Stomach (tissue), 8 donors: ENCODE measurements at regions not wholly inside any gene's neighbourhood (a gene's known extent, or its start where the extent isn't known, plus 50 kb on each side); places are given as distances from the start of the nearest gene placed in this dataset.

Experiments used
- DNase-seq, 2 donors: peaks; one replicate each; pipeline versions ENCODE4 v3.0.0 to v3.0.0-alpha.2; 2013 to 2019
- H3K27ac ChIP-seq, 5 donors: fragments of 200-600 bp in 4 of 5; sonication (generic) in 4 of 5; one replicate each; pipeline ENCODE4 v1.5.1; 2013 to 2019; ENCODE audit warnings: mild to moderate bottlenecking in 1 of 5, moderate library complexity in 1 of 5
- H3K27me3 ChIP-seq, 3 donors: fragments of 200-600 bp; sonication (generic); one replicate each; pipeline ENCODE4 v1.5.1; 2017 to 2019; ENCODE audit warnings: mixed run types in 1 of 3
- H3K36me3 ChIP-seq, 4 donors: fragments of 200-600 bp; sonication (generic); 1 replicate in 3 of 4; 2 replicates in 1 of 4; pipeline ENCODE4 v1.5.1; 2016 to 2019
- H3K4me1 ChIP-seq, 4 donors: fragments of 200-600 bp; sonication (generic); one replicate each; pipeline ENCODE4 v1.5.1; 2016 to 2019
- H3K4me3 ChIP-seq, 4 donors: fragments of 200-600 bp; sonication (generic) in 3 of 4; one replicate each; pipeline ENCODE4 v1.5.1; 2016 to 2019; ENCODE audit warnings: mild to moderate bottlenecking in 1 of 4
- H3K9me3 ChIP-seq, 4 donors: fragments of 200-600 bp; sonication (generic); one replicate each; pipeline ENCODE4 v1.5.1; 2016 to 2019
- CTCF ChIP-seq, 7 experiments: fragments of 450-650 bp in 4 of 7; fragments of 200-600 bp in 3 of 7; sonication (generic) in 3 of 7; IDR thresholded peaks; one replicate each; pipeline ENCODE4 v1.5.1; 2016 to 2019; ENCODE audit warnings: antibody characterized with exemption in 7 of 7, control low read depth in 2 of 7, mild to moderate bottlenecking in 1 of 7
- EP300 ChIP-seq: sonication (generic); formaldehyde crosslinking; IDR thresholded peaks from one replicate; pipeline ENCODE4 v1.6.1; 2017; ENCODE audit warnings: antibody characterized with exemption
- POLR2A ChIP-seq, 4 donors: fragments of 450-650 bp; IDR thresholded peaks; one replicate each; pipeline ENCODE4 v1.6.1; 2016; ENCODE audit warnings: antibody characterized with exemption in 4 of 4, control low read depth in 2 of 4, mild to moderate bottlenecking in 1 of 4, moderate library complexity in 1 of 4
- POLR2AphosphoS5 ChIP-seq, 3 donors: sonication (generic); formaldehyde crosslinking; IDR thresholded peaks; one replicate each; pipeline ENCODE4 v1.6.1; 2016; ENCODE audit warnings: antibody characterized with exemption in 3 of 3
- WGBS, 5 donors: extraction: QIAGEN DNeasy Blood & Tissue Kit in 3 of 5; methylation state at CpG; one replicate each; pipeline versions ENCODE4 v1.1.5 to v1.1.7; 2013 to 2018; 5-methylcytosine and 5-hydroxymethylcytosine counted together
- intact Hi-C: fragments of 100-400 bp; cut with DNase I; formaldehyde crosslinking; loops from one replicate; pipeline ENCODE4 v1.15.1; 2023; ENCODE audit warnings: low total_unique reads
- donor health status: healthy with polysubstance abuse.
- donor health status: Bipolar disorder and iron deficiency.
- donor health status: healthy.

- no peak for DNase-seq
- no peaks in the 10 kb centered on the region for H3K4me1 ChIP-seq
- H3K27ac ChIP-seq: no peak overlapping the region
- no peaks in the 10 kb centered on the region for H3K27me3 ChIP-seq
- TF ChIP-seq POLR2A (IDR thresholded peaks at IDR 0.05): no peak
- no peak for TF ChIP-seq EP300
- TF ChIP-seq POLR2AphosphoS5 (IDR thresholded peaks at IDR 0.05): no peak
- no peak for TF ChIP-seq CTCF (IDR thresholded peaks at IDR 0.05)
- H3K4me3 ChIP-seq: no peak overlapping the region
- intact Hi-C loops: no loop called here
- H3K9me3 ChIP-seq: no peaks in the 10 kb centered on the region
- no peaks in the 10 kb centered on the region for H3K36me3 ChIP-seq
- 48 to 76% (median 63%) methylated on average over 1 of the region's 1 CpG for WGBS, 5 donors
These were observed 504.9 kb downstream of the CCDC85A start for GRCh38 chr2:56688661-56689060.

GRCh38 chr2:56693501-56693900 lies 509.7 kb downstream of the CCDC85A start:
- Histone ChIP-seq H3K27me3 (no peaks in the 10 kb centered on the region), H3K4me1 (no peaks in the 10 kb centered on the region), H3K27ac (no peak overlapping the region), H3K9me3 (peaks cover 0 to 2% (median 0%) of the 10 kb centered on the region in 4 donors), H3K4me3 (no peak overlapping the region), H3K36me3 (no peaks in the 10 kb centered on the region)
- no peak for DNase-seq
- no peak for TF ChIP-seq EP300
- intact Hi-C loops: no loop called here
- WGBS, 5 donors: 66 to 80% (median 73%) methylated on average over 2 of the region's 2 CpGs

- WGBS, 5 donors: 86 to 90% (median 87%) methylated on average over 2 of the region's 2 CpGs
- no peaks in the 10 kb centered on the region for H3K27me3 ChIP-seq
- H3K27ac ChIP-seq: no peak overlapping the region
- H3K4me1 ChIP-seq: no peaks in the 10 kb centered on the region
- TF ChIP-seq CTCF (IDR thresholded peaks at IDR 0.05) (no peak), POLR2A (IDR thresholded peaks at IDR 0.05) (no peak)
- DNase-seq: no peak
- H3K9me3 ChIP-seq: peaks cover 0 to 19% (median 12%) of the 10 kb centered on the region in 4 donors
- no peak overlapping the region for H3K4me3 ChIP-seq
- no peaks in the 10 kb centered on the region for H3K36me3 ChIP-seq
- intact Hi-C loops: no loop called here
These were observed 519.2 kb downstream of the CCDC85A start for GRCh38 chr2:56703001-56703400.

GRCh38 chr2:56705713-56706112 lies 521.9 kb downstream of the CCDC85A start:
- no peak for DNase-seq
- Histone ChIP-seq H3K4me3 (no peak overlapping the region), H3K4me1 (no peaks in the 10 kb centered on the region), H3K27ac (no peak overlapping the region), H3K9me3 (no peaks in the 10 kb centered on the region), H3K36me3 (no peaks in the 10 kb centered on the region), H3K27me3 (no peaks in the 10 kb centered on the region)
- TF ChIP-seq POLR2A (IDR thresholded peaks at IDR 0.05) (no peak), CTCF (IDR thresholded peaks at IDR 0.05) (no peak), EP300 (no peak), POLR2AphosphoS5 (IDR thresholded peaks at IDR 0.05) (no peak)
- 38 to 55% (median 49%) methylated on average over 2 of the region's 2 CpGs for WGBS, 5 donors
- intact Hi-C loops: no loop called here

- DNase-seq: no peak
- Histone ChIP-seq H3K4me1 (no peaks in the 10 kb centered on the region), H3K4me3 (no peak overlapping the region), H3K27me3 (no peaks in the 10 kb centered on the region), H3K36me3 (no peaks in the 10 kb centered on the region), H3K9me3 (no peaks in the 10 kb centered on the region), H3K27ac (no peak overlapping the region)
- WGBS, 5 donors: 71 to 79% (median 78%) methylated on average over 3 of the region's 3 CpGs
- TF ChIP-seq POLR2AphosphoS5 (IDR thresholded peaks at IDR 0.05) (no peak), POLR2A (IDR thresholded peaks at IDR 0.05) (no peak), EP300 (no peak), CTCF (IDR thresholded peaks at IDR 0.05) (no peak)
- intact Hi-C loops: no loop called here
These were observed 523.4 kb downstream of the CCDC85A start for GRCh38 chr2:56707218-56707617.
